Left ventricle myocardium inferior (tissue), 1 donor: ENCODE measurements at regions not wholly inside any gene's neighbourhood (a gene's known extent, or its start where the extent isn't known, plus 50 kb on each side); places are given as distances from the start of the nearest gene placed in this dataset.

ENCODE experiments used
- DNase-seq: peaks from one replicate; pipeline ENCODE4 v3.0.0-alpha.2; 2020
- H3K27ac ChIP-seq: fragments of 200-600 bp; replicated peaks from 2 replicates; pipeline ENCODE4 v1.8.0; 2021
- H3K27me3 ChIP-seq: fragments of 200-600 bp; 2 replicates; pipeline ENCODE4 v1.8.0; 2021; ENCODE audit warnings: low read depth
- H3K36me3 ChIP-seq: fragments of 200-600 bp; 2 replicates; pipeline ENCODE4 v1.8.0; 2021
- H3K4me1 ChIP-seq: fragments of 200-600 bp; 2 replicates; pipeline ENCODE4 v1.8.0; 2021
- H3K4me3 ChIP-seq: fragments of 200-600 bp; 2 replicates; pipeline ENCODE4 v1.8.0; 2021; ENCODE audit warnings: mild to moderate bottlenecking, moderate library complexity
- H3K9me3 ChIP-seq: fragments of 200-600 bp; replicated peaks from 2 replicates; pipeline ENCODE4 v1.8.0; 2021
- intact Hi-C: fragments of 100-400 bp; cut with micrococcal nuclease; formaldehyde crosslinking; loops from one replicate; pipeline ENCODE4 v1.11.0; 2022
- TF ChIP-seq, protein P1 (sequence below): fragments of 200-600 bp; IDR thresholded peaks from 2 replicates; pipeline ENCODE4 v1.8.0; 2021; ENCODE audit warnings: antibody characterized with exemption, mild to moderate bottlenecking, borderline replicate concordance
- donor health status: DM: no; HTN: yes; CAD: no; lungs with severe emphysema.

GRCh38 chr9:16203729-16204573 is 651.1 kb downstream of the CCDC171 start:
- H3K27me3 ChIP-seq = no peaks in the 10 kb centered on the region
- TF ChIP-seq, protein P1, sequence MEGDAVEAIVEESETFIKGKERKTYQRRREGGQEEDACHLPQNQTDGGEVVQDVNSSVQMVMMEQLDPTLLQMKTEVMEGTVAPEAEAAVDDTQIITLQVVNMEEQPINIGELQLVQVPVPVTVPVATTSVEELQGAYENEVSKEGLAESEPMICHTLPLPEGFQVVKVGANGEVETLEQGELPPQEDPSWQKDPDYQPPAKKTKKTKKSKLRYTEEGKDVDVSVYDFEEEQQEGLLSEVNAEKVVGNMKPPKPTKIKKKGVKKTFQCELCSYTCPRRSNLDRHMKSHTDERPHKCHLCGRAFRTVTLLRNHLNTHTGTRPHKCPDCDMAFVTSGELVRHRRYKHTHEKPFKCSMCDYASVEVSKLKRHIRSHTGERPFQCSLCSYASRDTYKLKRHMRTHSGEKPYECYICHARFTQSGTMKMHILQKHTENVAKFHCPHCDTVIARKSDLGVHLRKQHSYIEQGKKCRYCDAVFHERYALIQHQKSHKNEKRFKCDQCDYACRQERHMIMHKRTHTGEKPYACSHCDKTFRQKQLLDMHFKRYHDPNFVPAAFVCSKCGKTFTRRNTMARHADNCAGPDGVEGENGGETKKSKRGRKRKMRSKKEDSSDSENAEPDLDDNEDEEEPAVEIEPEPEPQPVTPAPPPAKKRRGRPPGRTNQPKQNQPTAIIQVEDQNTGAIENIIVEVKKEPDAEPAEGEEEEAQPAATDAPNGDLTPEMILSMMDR = no peak
- H3K36me3 ChIP-seq = no peaks in the 10 kb centered on the region
- H3K4me3 ChIP-seq = no peak overlapping the region
- H3K4me1 ChIP-seq = no peaks in the 10 kb centered on the region
- intact Hi-C loops = no loop called here
- DNase-seq = no peak
- no peaks in the 10 kb centered on the region for H3K9me3 ChIP-seq
- H3K27ac ChIP-seq = no peak overlapping the region

GRCh38 chr9:16205455-16205854 is 652.6 kb downstream of the CCDC171 start:
- Histone ChIP-seq H3K27ac (no peak overlapping the region), H3K27me3 (no peaks in the 10 kb centered on the region), H3K4me3 (no peak overlapping the region), H3K4me1 (no peaks in the 10 kb centered on the region), H3K9me3 (no peaks in the 10 kb centered on the region), H3K36me3 (no peaks in the 10 kb centered on the region)
- TF ChIP-seq, protein P1 = no peak
- intact Hi-C loops = no loop called here
- no peak for DNase-seq

DNA sequence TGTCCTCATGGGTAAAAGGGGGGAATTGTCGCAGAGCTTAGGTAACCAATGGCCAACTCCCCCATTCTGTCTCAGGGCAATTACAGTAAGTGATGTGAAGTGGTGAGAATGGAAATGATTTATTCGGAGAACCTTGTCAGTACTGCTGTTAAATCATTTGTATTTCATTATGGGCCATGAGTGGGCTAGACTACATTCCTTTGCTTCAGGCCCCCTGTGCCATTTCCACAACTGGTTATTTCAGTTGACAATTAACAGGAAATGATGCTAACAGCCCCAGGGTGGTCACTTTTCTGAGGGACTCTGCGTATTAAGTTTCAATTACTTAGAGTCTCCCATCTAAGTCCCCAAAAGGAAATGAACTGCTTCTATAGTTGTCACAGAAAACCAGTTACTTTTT is 653.7 kb downstream of the CCDC171 start:
- intact Hi-C loops = no loop called here
- H3K27ac ChIP-seq = no peak overlapping the region

DNA sequence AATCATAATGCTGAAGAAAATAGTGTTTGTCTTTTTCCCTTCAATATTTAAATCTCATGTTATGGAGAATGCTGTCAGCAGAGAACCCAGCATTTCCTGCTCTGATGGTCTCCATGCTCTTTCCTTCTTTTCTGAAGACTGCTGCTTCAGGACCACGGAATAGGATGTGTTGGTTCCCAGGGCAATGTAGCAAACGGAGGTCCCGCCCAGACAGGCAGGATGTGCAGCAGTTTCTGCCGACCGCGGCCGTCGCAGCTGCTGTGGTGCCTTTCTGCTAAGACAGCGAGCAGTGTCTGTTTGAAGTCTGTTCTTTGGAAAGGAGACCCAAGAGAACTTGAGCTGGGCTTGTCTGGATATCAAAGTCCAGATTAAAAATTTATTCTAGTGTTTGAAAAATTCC is 654.3 kb downstream of the CCDC171 start:
- no peak overlapping the region for H3K27ac ChIP-seq
- H3K36me3 ChIP-seq = no peaks in the 10 kb centered on the region
- intact Hi-C loops = no loop called here
- no peaks in the 10 kb centered on the region for H3K4me1 ChIP-seq
- H3K9me3 ChIP-seq = no peaks in the 10 kb centered on the region
- peak; percentile 50 for DNase-seq
- H3K27me3 ChIP-seq = no peaks in the 10 kb centered on the region
- TF ChIP-seq, protein P1 = no peak
- no peak overlapping the region for H3K4me3 ChIP-seq

More for the DNA sequence above, 653.7 kb downstream of the CCDC171 start:
- no peaks in the 10 kb centered on the region for H3K36me3 ChIP-seq
- no peaks in the 10 kb centered on the region for H3K27me3 ChIP-seq
- TF ChIP-seq, protein P1 = no peak
- H3K4me3 ChIP-seq = no peak overlapping the region
- no peak for DNase-seq
- H3K9me3 ChIP-seq = no peaks in the 10 kb centered on the region
- no peaks in the 10 kb centered on the region for H3K4me1 ChIP-seq

- intact Hi-C loops = no loop called here
- TF ChIP-seq, protein P1 = no peak
- no peak for DNase-seq
Measured at GRCh38 chr9:16210440-16210839, 657.6 kb downstream of the CCDC171 start.

More at GRCh38 chr9:16210440-16210839, 657.6 kb downstream of the CCDC171 start:
- Histone ChIP-seq H3K36me3 (no peaks in the 10 kb centered on the region), H3K27ac (no peak overlapping the region), H3K9me3 (no peaks in the 10 kb centered on the region), H3K27me3 (no peaks in the 10 kb centered on the region), H3K4me1 (peaks cover 18% of the 10 kb centered on the region), H3K4me3 (no peak overlapping the region)
